ENCODE measurements at regions not wholly inside any gene's neighbourhood (a gene's known extent, or its start where the extent isn't known, plus 50 kb on each side); places are given as distances from the start of the nearest gene placed in this dataset.

- no peak for TF ChIP-seq Cebpa-rat (IDR thresholded peaks at IDR 0.05)
Observed at GRCh38 chr1:25074351-25075227, 144.5 kb upstream of the RUNX3 start.

GRCh38 chr1:25073640-25074270 lies 143.7 kb upstream of the RUNX3 start:
- TF ChIP-seq Cebpa-rat (IDR thresholded peaks at IDR 0.05): no peak
- H3K27me3 ChIP-seq: no peaks in the 10 kb centered on the region
- no peak overlapping the region for H3K4me2 ChIP-seq
- peaks cover 13% of the 10 kb centered on the region for H3K9me3 ChIP-seq
- H3K9ac ChIP-seq: no peak overlapping the region
- H3K4me3 ChIP-seq: no peak overlapping the region
- no peaks in the 10 kb centered on the region for H3K4me1 ChIP-seq
- H3K27ac ChIP-seq: 0 out of 2 replicates have a peak overlapping the region, but pooled peaks have one; percentile 4
- no peaks in the 10 kb centered on the region for H4K20me1 ChIP-seq
- no peaks in the 10 kb centered on the region for H3K36me3 ChIP-seq

More at GRCh38 chr1:25074351-25075227, 144.5 kb upstream of the RUNX3 start:
- peaks cover 14% of the 10 kb centered on the region for H3K9me3 ChIP-seq
- H3K4me3 ChIP-seq: no peak overlapping the region
- H3K4me1 ChIP-seq: no peaks in the 10 kb centered on the region
- no peak overlapping the region for H3K9ac ChIP-seq
- H3K36me3 ChIP-seq: no peaks in the 10 kb centered on the region
- no peaks in the 10 kb centered on the region for H3K27me3 ChIP-seq
- H3K27ac ChIP-seq: 0 out of 2 replicates have a peak overlapping the region, but pooled peaks have one; percentile 4
- H3K4me2 ChIP-seq: no peak overlapping the region
- no peaks in the 10 kb centered on the region for H4K20me1 ChIP-seq

GRCh38 chr1:25072461-25072860 lies 142.4 kb upstream of the RUNX3 start:
- Histone ChIP-seq H3K36me3 (no peaks in the 10 kb centered on the region), H3K9ac (no peak overlapping the region), H3K4me1 (peaks cover 4% of the 10 kb centered on the region; the same call in 1 of the 2 replicates), H4K20me1 (no peaks in the 10 kb centered on the region), H3K4me3 (no peak overlapping the region), H3K9me3 (peaks cover 5% of the 10 kb centered on the region), H3K27me3 (no peaks in the 10 kb centered on the region), H3K27ac (no peak overlapping the region), H3K4me2 (no peak overlapping the region)
- TF ChIP-seq Cebpa-rat (IDR thresholded peaks at IDR 0.05): no peak

GRCh38 chr1:25068829-25069228 lies 138.8 kb upstream of the RUNX3 start:
- no peaks in the 10 kb centered on the region for H3K9me3 ChIP-seq
- no peaks in the 10 kb centered on the region for H3K36me3 ChIP-seq
- H4K20me1 ChIP-seq: no peaks in the 10 kb centered on the region
- H3K9ac ChIP-seq: no peak overlapping the region
- no peak overlapping the region for H3K4me3 ChIP-seq
- H3K4me2 ChIP-seq: no peak overlapping the region
- no peaks in the 10 kb centered on the region for H3K27me3 ChIP-seq
- H3K4me1 ChIP-seq: peaks cover 10% of the 10 kb centered on the region; the same call in 1 of the 2 replicates
- TF ChIP-seq Cebpa-rat (IDR thresholded peaks at IDR 0.05): no peak
- H3K27ac ChIP-seq: no peak overlapping the region

GRCh38 chr1:25068316-25068715 lies 138.2 kb upstream of the RUNX3 start:
- Histone ChIP-seq H3K4me1 (peaks cover 10% of the 10 kb centered on the region; the same call in 1 of the 2 replicates), H4K20me1 (no peaks in the 10 kb centered on the region), H3K4me2 (no peak overlapping the region), H3K27me3 (no peaks in the 10 kb centered on the region), H3K9ac (no peak overlapping the region), H3K4me3 (no peak overlapping the region), H3K27ac (no peak overlapping the region), H3K36me3 (no peaks in the 10 kb centered on the region), H3K9me3 (no peaks in the 10 kb centered on the region)
- no peak for TF ChIP-seq Cebpa-rat (IDR thresholded peaks at IDR 0.05)

GRCh38 chr1:25067518-25068251 lies 137.6 kb upstream of the RUNX3 start:
- TF ChIP-seq Cebpa-rat (IDR thresholded peaks at IDR 0.05): no peak
- no peaks in the 10 kb centered on the region for H3K36me3 ChIP-seq
- H3K4me3 ChIP-seq: no peak overlapping the region
- H3K4me2 ChIP-seq: peak overlapping the region; percentile 35
- no peak overlapping the region for H3K9ac ChIP-seq
- H3K27ac ChIP-seq: no peak overlapping the region
- H3K9me3 ChIP-seq: no peaks in the 10 kb centered on the region
- no peaks in the 10 kb centered on the region for H4K20me1 ChIP-seq
- H3K27me3 ChIP-seq: no peaks in the 10 kb centered on the region
- H3K4me1 ChIP-seq: peaks cover 16% of the 10 kb centered on the region

- Histone ChIP-seq H3K9ac (no peak overlapping the region), H3K27me3 (no peaks in the 10 kb centered on the region), H3K36me3 (no peaks in the 10 kb centered on the region), H3K9me3 (no peaks in the 10 kb centered on the region), H3K27ac (no peak overlapping the region), H3K4me1 (peaks cover 19% of the 10 kb centered on the region), H4K20me1 (no peaks in the 10 kb centered on the region), H3K4me3 (no peak overlapping the region), H3K4me2 (peak overlapping the region; percentile 35)
- no peak for TF ChIP-seq Cebpa-rat (IDR thresholded peaks at IDR 0.05)
Observed at GRCh38 chr1:25066731-25067517, 136.8 kb upstream of the RUNX3 start.

- no peaks in the 10 kb centered on the region for H3K9me3 ChIP-seq
- no peak overlapping the region for H3K9ac ChIP-seq
- TF ChIP-seq Cebpa-rat (IDR thresholded peaks at IDR 0.05): no peak
- peaks cover 19% of the 10 kb centered on the region for H3K4me1 ChIP-seq
- H3K36me3 ChIP-seq: no peaks in the 10 kb centered on the region
- H4K20me1 ChIP-seq: no peaks in the 10 kb centered on the region
- H3K4me3 ChIP-seq: no peak overlapping the region
- no peak overlapping the region for H3K27ac ChIP-seq
- no peaks in the 10 kb centered on the region for H3K27me3 ChIP-seq
- H3K4me2 ChIP-seq: no peak overlapping the region
Observed at GRCh38 chr1:25066256-25066655, 136.2 kb upstream of the RUNX3 start.

- Histone ChIP-seq H3K27ac (no peak overlapping the region), H3K4me3 (no peak overlapping the region), H3K9ac (no peak overlapping the region), H3K9me3 (no peaks in the 10 kb centered on the region), H3K4me1 (peaks cover 19% of the 10 kb centered on the region), H4K20me1 (no peaks in the 10 kb centered on the region), H3K4me2 (no peak overlapping the region), H3K36me3 (no peaks in the 10 kb centered on the region), H3K27me3 (no peaks in the 10 kb centered on the region)
- TF ChIP-seq Cebpa-rat (IDR thresholded peaks at IDR 0.05): no peak
Observed at GRCh38 chr1:25065795-25066238, 135.7 kb upstream of the RUNX3 start.

Measured in BLaER1 (cell line).